CD14-positive monocyte (primary cell): ENCODE measurements at regions not wholly inside any gene's neighbourhood (a gene's known extent, or its start where the extent isn't known, plus 50 kb on each side); places are given as distances from the start of the nearest gene placed in this dataset.

Experiments used
- DNase-seq, 3 donors: peaks; one replicate each; pipeline ENCODE4 v3.0.0-alpha.2; 2011 to 2022
- H2AFZ ChIP-seq: 2 replicates; pipeline ENCODE4 v1.6.0; 2012; ENCODE audit warnings: mild to moderate bottlenecking, low read depth, low read length, inconsistent platforms; ENCODE audit not compliant: insufficient read depth, poor library complexity, severe bottlenecking
- H3K27ac ChIP-seq, 2 donors: 1 replicate in 1 of 2; 2 replicates in 1 of 2; pipeline ENCODE4 v1.5.1; 2012 to 2013; ENCODE audit warnings: low read length in 2 of 2, control low read depth in 1 of 2, inconsistent platforms in 1 of 2, low read depth in 1 of 2, mild to moderate bottlenecking in 1 of 2
- H3K27me3 ChIP-seq, 2 donors: one replicate each; pipeline versions ENCODE4 v1.6.0 to v1.6.1; 2011 to 2013; ENCODE audit warnings: low read length in 2 of 2; ENCODE audit not compliant: control insufficient read depth in 2 of 2, insufficient read depth in 2 of 2
- H3K36me3 ChIP-seq, 2 donors: replicated peaks in 1 of 2; 1 replicate in 1 of 2; 2 replicates in 1 of 2; pipeline versions ENCODE4 v1.5.1 to v1.6.1; 2012 to 2013; ENCODE audit warnings: low read length in 2 of 2, control low read depth in 1 of 2, inconsistent platforms in 1 of 2, mild to moderate bottlenecking in 1 of 2; ENCODE audit not compliant: insufficient read depth in 2 of 2, control insufficient read depth in 1 of 2
- H3K4me1 ChIP-seq, 2 donors: 1 replicate in 1 of 2; 2 replicates in 1 of 2; pipeline versions ENCODE4 v1.5.1 to v1.6.1; 2012 to 2013; ENCODE audit warnings: low read length in 2 of 2, control low read depth in 1 of 2, inconsistent platforms in 1 of 2, mild to moderate bottlenecking in 1 of 2, moderate library complexity in 1 of 2; ENCODE audit not compliant: insufficient read depth in 2 of 2, control insufficient read depth in 1 of 2
- H3K4me2 ChIP-seq: replicated peaks from 2 replicates; pipeline ENCODE3; 2012; ENCODE audit warnings: low read length, moderate library complexity, mild to moderate bottlenecking; ENCODE audit not compliant: poor library complexity, severe bottlenecking; ENCODE audit errors: extremely low read depth
- H3K4me3 ChIP-seq, 3 experiments: fragments of 200-600 bp in 1 of 3; sonication (generic) in 1 of 3; replicated peaks in 1 of 3; 1 replicate in 2 of 3; 2 replicates in 1 of 3; pipeline ENCODE4 v1.5.1; 2011 to 2013; ENCODE audit warnings: low read length in 3 of 3, mild to moderate bottlenecking in 3 of 3, control low read depth in 2 of 3, low read depth in 2 of 3, inconsistent platforms in 1 of 3, moderate library complexity in 1 of 3
- H3K79me2 ChIP-seq: 2 replicates; pipeline ENCODE4 v1.6.0; 2012; ENCODE audit warnings: mild to moderate bottlenecking, control low read depth, inconsistent platforms, low read length, moderate library complexity; ENCODE audit not compliant: insufficient read depth
- H3K9ac ChIP-seq: 2 replicates; pipeline ENCODE4 v1.6.0; 2017; ENCODE audit warnings: low read length, mild to moderate bottlenecking; ENCODE audit not compliant: insufficient read depth, poor library complexity, severe bottlenecking
- H3K9me3 ChIP-seq, 2 donors: replicated peaks in 1 of 2; 1 replicate in 1 of 2; 2 replicates in 1 of 2; pipeline versions ENCODE4 v1.5.1 to v1.6.1; 2012 to 2013; ENCODE audit warnings: low read length in 2 of 2, control low read depth in 1 of 2; ENCODE audit not compliant: control insufficient read depth in 1 of 2, insufficient read depth in 1 of 2
- H4K20me1 ChIP-seq: 2 replicates; pipeline ENCODE4 v1.6.0; 2012; ENCODE audit warnings: mild to moderate bottlenecking, low read length, control low read depth, moderate library complexity; ENCODE audit not compliant: insufficient read depth
- H3K27ac Mint-ChIP-seq, 7 donors: one replicate each; pipeline ENCODE4 v1.8.0; 2020; ENCODE audit warnings: mild to moderate bottlenecking in 7 of 7, mixed read lengths in 7 of 7, moderate library complexity in 6 of 7, inconsistent platforms in 2 of 7
- H3K27me3 Mint-ChIP-seq, 3 donors: one replicate each; pipeline ENCODE4 v1.8.0; 2021 to 2022; ENCODE audit warnings: low read depth in 3 of 3, mild to moderate bottlenecking in 3 of 3, mixed read lengths in 3 of 3, moderate library complexity in 3 of 3, inconsistent platforms in 1 of 3
- H3K36me3 Mint-ChIP-seq, 2 donors: one replicate each; pipeline ENCODE4 v1.8.0; 2020; ENCODE audit warnings: mixed read lengths in 2 of 2, inconsistent platforms in 1 of 2, mild to moderate bottlenecking in 1 of 2
- H3K4me1 Mint-ChIP-seq: one replicate; pipeline ENCODE4 v1.8.0; 2020; ENCODE audit warnings: mild to moderate bottlenecking, mixed read lengths
- H3K4me3 Mint-ChIP-seq, 2 donors: one replicate each; pipeline ENCODE4 v1.8.0; 2020; ENCODE audit warnings: mild to moderate bottlenecking in 2 of 2, mixed read lengths in 2 of 2, moderate library complexity in 1 of 2
- H3K9me3 Mint-ChIP-seq, 7 donors: one replicate each; pipeline ENCODE4 v1.8.0; 2020 to 2022; ENCODE audit warnings: mixed read lengths in 7 of 7, mild to moderate bottlenecking in 6 of 7, moderate library complexity in 6 of 7, inconsistent platforms in 2 of 7
- CTCF ChIP-seq: fragments of 200-600 bp; IDR thresholded peaks from one replicate; pipeline ENCODE4 v1.8.0; 2022; ENCODE audit warnings: antibody characterized with exemption, mild to moderate bottlenecking
- WGBS: methylation state at CpG from one replicate; pipeline ENCODE4 v1.1.5; 2013; ENCODE audit warnings: missing lambda C conversion rate; ENCODE audit not compliant: insufficient coverage; 5-methylcytosine and 5-hydroxymethylcytosine counted together
- intact Hi-C, 2 donors: fragments of 100-400 bp; cut with micrococcal nuclease; formaldehyde crosslinking; loops; one replicate each; pipeline versions ENCODE4 v1.15.0 to v1.15.1; 2023

GRCh38 chr6:167695831-167696230 is 130.9 kb upstream of the AFDN start:
- intact Hi-C loops: no loop called here
- H3K27ac ChIP-seq: no peak overlapping the region

GRCh38 chr6:167696296-167696695 is 130.4 kb upstream of the AFDN start:
- no peak overlapping the region for H3K27ac Mint-ChIP-seq
- no peaks in the 10 kb centered on the region for H3K9me3 ChIP-seq
- no peak for DNase-seq
- no peaks in the 10 kb centered on the region for H3K36me3 Mint-ChIP-seq
- no peak overlapping the region for H3K4me2 ChIP-seq
- no CpG with 5 or more reads among the region's 6 CpGs for WGBS
- H3K79me2 ChIP-seq: no peaks in the 10 kb centered on the region
- no peak overlapping the region for H3K27ac ChIP-seq
- H3K27me3 Mint-ChIP-seq: peaks cover 16 to 18% (median 16%) of the 10 kb centered on the region in 3 donors
- no peak overlapping the region for H3K4me3 ChIP-seq
- H4K20me1 ChIP-seq: no peaks in the 10 kb centered on the region
- no peak for TF ChIP-seq CTCF
- H3K4me1 Mint-ChIP-seq: peaks cover 22% of the 10 kb centered on the region
- intact Hi-C loops: no loop called here
- peaks cover 18 to 23% of the 10 kb centered on the region in 2 donors for H3K4me1 ChIP-seq
- H3K9ac ChIP-seq: no peak overlapping the region
- no peaks in the 10 kb centered on the region for H3K36me3 ChIP-seq
- peaks cover 0 to 11% (median 4%) of the 10 kb centered on the region in 7 donors for H3K9me3 Mint-ChIP-seq
- no peak overlapping the region for H3K4me3 Mint-ChIP-seq
- H2AFZ ChIP-seq: no peak overlapping the region
- H3K27me3 ChIP-seq: no peaks in the 10 kb centered on the region

More at GRCh38 chr6:167695831-167696230, 130.9 kb upstream of the AFDN start:
- Mint-ChIP-seq H3K27ac (no peak overlapping the region), H3K36me3 (no peaks in the 10 kb centered on the region), H3K4me3 (no peak overlapping the region), H3K4me1 (peaks cover 22% of the 10 kb centered on the region), H3K27me3 (peaks cover 18 to 21% (median 18%) of the 10 kb centered on the region in 3 donors), H3K9me3 (peaks cover 0 to 11% (median 4%) of the 10 kb centered on the region in 7 donors)
- H4K20me1 ChIP-seq: no peaks in the 10 kb centered on the region
- no peaks in the 10 kb centered on the region for H3K36me3 ChIP-seq
- no peak overlapping the region for H3K4me3 ChIP-seq
- H3K79me2 ChIP-seq: no peaks in the 10 kb centered on the region
- H3K9me3 ChIP-seq: no peaks in the 10 kb centered on the region
- WGBS: 94% methylated on average over 11 of the region's 13 CpGs
- H3K4me1 ChIP-seq: peaks cover 18 to 22% of the 10 kb centered on the region in 2 donors
- no peak overlapping the region for H3K4me2 ChIP-seq
- DNase-seq: no peak
- H2AFZ ChIP-seq: no peak overlapping the region
- no peak for TF ChIP-seq CTCF
- no peaks in the 10 kb centered on the region for H3K27me3 ChIP-seq
- no peak overlapping the region for H3K9ac ChIP-seq
